A673 (cell line): ENCODE measurements at regions not wholly inside any gene's neighbourhood (a gene's known extent, or its start where the extent isn't known, plus 50 kb on each side); places are given as distances from the start of the nearest gene placed in this dataset.

Source experiments
- EZH2 ChIP-seq: fragments of 200-600 bp; sonication (generic); IDR thresholded peaks from 2 replicates; pipeline ENCODE4 v1.6.1; 2017; ENCODE audit warnings: borderline replicate concordance, low read depth, mild to moderate bottlenecking, mixed read lengths, antibody characterized with exemption, low read length; ENCODE audit not compliant: poor library complexity, severe bottlenecking
- TF ChIP-seq, protein P1 (sequence below): fragments of 300-800, 200-600 bp; sonication (generic); conservative IDR thresholded peaks from 2 replicates; pipeline ENCODE4 v1.5.1; 2017; ENCODE audit warnings: low read depth, mild to moderate bottlenecking, antibody characterized with exemption, low read length, moderate library complexity, mixed read lengths

DNA sequence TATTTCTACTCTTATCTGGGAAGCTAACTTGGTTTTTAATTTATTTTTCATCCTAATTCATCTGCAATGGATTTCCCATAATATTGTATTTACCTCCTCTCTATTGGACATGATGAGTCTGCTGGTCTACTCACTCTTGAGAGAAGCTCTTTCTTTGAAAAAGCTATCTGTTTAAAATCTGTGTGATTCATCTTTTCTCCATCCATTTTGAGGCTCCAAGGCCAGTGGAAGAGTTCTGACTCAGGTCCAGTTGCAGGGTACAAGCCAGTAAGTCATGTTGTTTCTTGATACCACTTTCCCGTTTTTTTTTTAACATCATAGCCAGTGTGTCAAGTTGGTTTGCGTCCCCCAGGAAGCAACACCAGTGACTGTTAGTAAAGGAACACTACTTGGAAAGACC, 160.3 kb upstream of the BMP4 start:
- TF ChIP-seq, protein P1, sequence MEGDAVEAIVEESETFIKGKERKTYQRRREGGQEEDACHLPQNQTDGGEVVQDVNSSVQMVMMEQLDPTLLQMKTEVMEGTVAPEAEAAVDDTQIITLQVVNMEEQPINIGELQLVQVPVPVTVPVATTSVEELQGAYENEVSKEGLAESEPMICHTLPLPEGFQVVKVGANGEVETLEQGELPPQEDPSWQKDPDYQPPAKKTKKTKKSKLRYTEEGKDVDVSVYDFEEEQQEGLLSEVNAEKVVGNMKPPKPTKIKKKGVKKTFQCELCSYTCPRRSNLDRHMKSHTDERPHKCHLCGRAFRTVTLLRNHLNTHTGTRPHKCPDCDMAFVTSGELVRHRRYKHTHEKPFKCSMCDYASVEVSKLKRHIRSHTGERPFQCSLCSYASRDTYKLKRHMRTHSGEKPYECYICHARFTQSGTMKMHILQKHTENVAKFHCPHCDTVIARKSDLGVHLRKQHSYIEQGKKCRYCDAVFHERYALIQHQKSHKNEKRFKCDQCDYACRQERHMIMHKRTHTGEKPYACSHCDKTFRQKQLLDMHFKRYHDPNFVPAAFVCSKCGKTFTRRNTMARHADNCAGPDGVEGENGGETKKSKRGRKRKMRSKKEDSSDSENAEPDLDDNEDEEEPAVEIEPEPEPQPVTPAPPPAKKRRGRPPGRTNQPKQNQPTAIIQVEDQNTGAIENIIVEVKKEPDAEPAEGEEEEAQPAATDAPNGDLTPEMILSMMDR = no peak
- TF ChIP-seq EZH2 = no peak
